ENCODE measurements at regions not wholly inside any gene's neighbourhood (a gene's known extent, or its start where the extent isn't known, plus 50 kb on each side); places are given as distances from the start of the nearest gene placed in this dataset.

DNA sequence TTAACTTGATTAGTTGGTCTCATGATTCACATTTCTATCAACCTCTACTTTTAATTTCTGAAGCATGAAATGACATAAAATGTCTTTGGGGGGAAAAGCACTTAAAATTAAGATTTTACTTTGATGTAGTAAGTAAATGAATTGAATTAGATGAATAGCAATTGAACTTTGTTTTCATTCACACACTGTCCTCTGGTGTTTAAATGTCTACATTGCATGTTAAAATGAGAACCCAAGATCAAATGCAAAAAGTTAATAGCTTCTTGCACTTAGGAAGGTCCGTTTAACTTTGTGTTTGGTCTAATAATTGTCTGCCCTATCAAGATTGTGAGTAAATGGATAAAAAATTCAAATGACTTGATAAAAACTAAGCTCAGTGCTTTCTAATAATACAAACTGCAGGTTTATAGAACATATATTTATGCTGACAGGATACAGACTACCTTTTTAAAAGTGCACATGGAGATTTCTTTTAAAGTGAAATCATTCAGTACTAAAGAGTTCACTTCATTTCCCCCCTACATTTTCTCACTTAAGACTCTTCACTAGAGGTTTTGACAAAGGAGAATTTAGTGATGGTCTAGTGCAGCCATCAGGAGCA is 156.2 kb upstream of the NABP1 start:
- Histone ChIP-seq H3K27ac (replicated peaks) (no peak overlapping the region), H3K4me3 (replicated peaks; ENCODE audit: insufficient read depth, low read length) (no peak overlapping the region), H3K27me3 (ENCODE audit: insufficient read depth, poor library complexity, severe bottlenecking) (no peaks in the 10 kb centered on the region)
- peak in 1 of 2 experiments; percentile 7 for DNase-seq (ENCODE audit: low read depth in 1 of 2, low spot score in 1 of 2)
- TF ChIP-seq, protein P1, sequence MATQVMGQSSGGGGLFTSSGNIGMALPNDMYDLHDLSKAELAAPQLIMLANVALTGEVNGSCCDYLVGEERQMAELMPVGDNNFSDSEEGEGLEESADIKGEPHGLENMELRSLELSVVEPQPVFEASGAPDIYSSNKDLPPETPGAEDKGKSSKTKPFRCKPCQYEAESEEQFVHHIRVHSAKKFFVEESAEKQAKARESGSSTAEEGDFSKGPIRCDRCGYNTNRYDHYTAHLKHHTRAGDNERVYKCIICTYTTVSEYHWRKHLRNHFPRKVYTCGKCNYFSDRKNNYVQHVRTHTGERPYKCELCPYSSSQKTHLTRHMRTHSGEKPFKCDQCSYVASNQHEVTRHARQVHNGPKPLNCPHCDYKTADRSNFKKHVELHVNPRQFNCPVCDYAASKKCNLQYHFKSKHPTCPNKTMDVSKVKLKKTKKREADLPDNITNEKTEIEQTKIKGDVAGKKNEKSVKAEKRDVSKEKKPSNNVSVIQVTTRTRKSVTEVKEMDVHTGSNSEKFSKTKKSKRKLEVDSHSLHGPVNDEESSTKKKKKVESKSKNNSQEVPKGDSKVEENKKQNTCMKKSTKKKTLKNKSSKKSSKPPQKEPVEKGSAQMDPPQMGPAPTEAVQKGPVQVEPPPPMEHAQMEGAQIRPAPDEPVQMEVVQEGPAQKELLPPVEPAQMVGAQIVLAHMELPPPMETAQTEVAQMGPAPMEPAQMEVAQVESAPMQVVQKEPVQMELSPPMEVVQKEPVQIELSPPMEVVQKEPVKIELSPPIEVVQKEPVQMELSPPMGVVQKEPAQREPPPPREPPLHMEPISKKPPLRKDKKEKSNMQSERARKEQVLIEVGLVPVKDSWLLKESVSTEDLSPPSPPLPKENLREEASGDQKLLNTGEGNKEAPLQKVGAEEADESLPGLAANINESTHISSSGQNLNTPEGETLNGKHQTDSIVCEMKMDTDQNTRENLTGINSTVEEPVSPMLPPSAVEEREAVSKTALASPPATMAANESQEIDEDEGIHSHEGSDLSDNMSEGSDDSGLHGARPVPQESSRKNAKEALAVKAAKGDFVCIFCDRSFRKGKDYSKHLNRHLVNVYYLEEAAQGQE (IDR thresholded peaks at IDR 0.05; ENCODE audit: insufficient replicate concordance, low read depth) = no peak
- TF ChIP-seq, protein P2, sequence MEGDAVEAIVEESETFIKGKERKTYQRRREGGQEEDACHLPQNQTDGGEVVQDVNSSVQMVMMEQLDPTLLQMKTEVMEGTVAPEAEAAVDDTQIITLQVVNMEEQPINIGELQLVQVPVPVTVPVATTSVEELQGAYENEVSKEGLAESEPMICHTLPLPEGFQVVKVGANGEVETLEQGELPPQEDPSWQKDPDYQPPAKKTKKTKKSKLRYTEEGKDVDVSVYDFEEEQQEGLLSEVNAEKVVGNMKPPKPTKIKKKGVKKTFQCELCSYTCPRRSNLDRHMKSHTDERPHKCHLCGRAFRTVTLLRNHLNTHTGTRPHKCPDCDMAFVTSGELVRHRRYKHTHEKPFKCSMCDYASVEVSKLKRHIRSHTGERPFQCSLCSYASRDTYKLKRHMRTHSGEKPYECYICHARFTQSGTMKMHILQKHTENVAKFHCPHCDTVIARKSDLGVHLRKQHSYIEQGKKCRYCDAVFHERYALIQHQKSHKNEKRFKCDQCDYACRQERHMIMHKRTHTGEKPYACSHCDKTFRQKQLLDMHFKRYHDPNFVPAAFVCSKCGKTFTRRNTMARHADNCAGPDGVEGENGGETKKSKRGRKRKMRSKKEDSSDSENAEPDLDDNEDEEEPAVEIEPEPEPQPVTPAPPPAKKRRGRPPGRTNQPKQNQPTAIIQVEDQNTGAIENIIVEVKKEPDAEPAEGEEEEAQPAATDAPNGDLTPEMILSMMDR (IDR thresholded peaks at IDR 0.05; ENCODE audit: insufficient read depth, low read length) = peak; percentile 63

DNA sequence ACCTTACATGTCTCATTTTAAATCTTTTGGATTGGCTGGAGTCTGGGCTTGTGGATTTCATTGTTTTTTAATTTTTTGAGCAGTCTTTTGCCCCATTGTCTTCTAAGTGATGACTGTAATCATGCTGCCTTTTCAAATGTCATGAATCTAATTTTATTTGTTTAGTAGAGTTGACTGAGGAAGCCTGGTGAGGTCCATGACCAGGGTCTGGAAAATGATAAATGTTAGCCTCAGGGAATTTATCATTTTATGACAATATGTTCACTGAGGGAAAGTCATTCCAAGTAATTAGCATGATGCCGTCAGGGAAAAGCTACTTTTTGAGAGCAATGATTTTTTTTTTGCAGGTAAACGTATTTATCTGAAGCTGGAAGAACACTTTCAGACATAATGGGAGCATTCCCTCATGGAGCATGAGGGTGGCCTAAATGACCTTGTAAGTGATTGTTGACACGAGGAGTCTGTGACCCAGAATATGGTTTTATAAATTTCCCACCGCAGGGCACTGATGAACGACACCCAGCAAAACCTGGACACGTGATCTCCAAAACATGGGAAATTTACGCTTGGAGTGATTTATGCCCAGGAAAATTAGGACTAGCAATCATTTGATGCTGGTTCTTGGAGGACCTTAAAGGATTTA is 155.3 kb upstream of the NABP1 start:
- H3K4me3 ChIP-seq (replicated peaks; ENCODE audit: insufficient read depth, low read length) = no peak overlapping the region
- DNase-seq (ENCODE audit: low read depth in 1 of 2, low spot score in 1 of 2) = no peak
- H3K27me3 ChIP-seq (ENCODE audit: insufficient read depth, poor library complexity, severe bottlenecking) = no peaks in the 10 kb centered on the region
- TF ChIP-seq POLR2AphosphoS5 (IDR thresholded peaks at IDR 0.05; ENCODE audit: low read depth) (no peak), GABPA (IDR thresholded peaks at IDR 0.05; ENCODE audit: low read depth) (no peak)
- TF ChIP-seq, protein P1 (IDR thresholded peaks at IDR 0.05; ENCODE audit: insufficient replicate concordance, low read depth) = no peak
- TF ChIP-seq, protein P2 (IDR thresholded peaks at IDR 0.05; ENCODE audit: insufficient read depth, low read length) = no peak
- H3K27ac ChIP-seq (replicated peaks) = no peak overlapping the region

DNA sequence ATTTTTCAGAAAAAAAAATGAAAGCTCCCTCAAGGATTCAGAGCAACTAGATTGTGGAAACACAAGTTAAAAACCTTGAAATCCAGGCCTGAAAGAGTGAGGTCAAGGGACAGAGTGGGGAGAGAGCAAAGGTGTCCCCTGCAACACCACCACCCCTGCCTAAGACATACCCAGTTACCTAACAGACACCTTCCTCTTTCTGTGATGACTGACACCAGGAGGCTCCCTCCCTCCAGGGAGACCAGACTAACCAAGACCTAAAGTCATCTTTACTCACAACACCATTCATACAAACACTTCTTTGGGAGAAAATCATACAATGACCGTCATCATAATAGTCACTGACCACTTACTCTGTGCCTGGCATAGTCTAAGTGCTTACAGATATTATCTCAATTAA is 151.8 kb upstream of the NABP1 start:
- H3K27me3 ChIP-seq (ENCODE audit: insufficient read depth, poor library complexity, severe bottlenecking) = no peaks in the 10 kb centered on the region
- peak in 1 of 2 experiments; percentile 27 for DNase-seq (ENCODE audit: low read depth in 1 of 2, low spot score in 1 of 2)
- H3K27ac ChIP-seq (replicated peaks) = no peak overlapping the region
- TF ChIP-seq, protein P1 (IDR thresholded peaks at IDR 0.05; ENCODE audit: insufficient replicate concordance, low read depth) = no peak
- TF ChIP-seq, protein P2 (IDR thresholded peaks at IDR 0.05; ENCODE audit: insufficient read depth, low read length) = no peak
- H3K4me3 ChIP-seq (replicated peaks; ENCODE audit: insufficient read depth, low read length) = no peak overlapping the region

Measured in HL-60 (cell line).